C4-2B (cell line): ENCODE measurements at regions not wholly inside any gene's neighbourhood (a gene's known extent, or its start where the extent isn't known, plus 50 kb on each side); places are given as distances from the start of the nearest gene placed in this dataset.
A peak's percentile ranks its signal among the peaks of the same experiment; 100 is the strongest.

Experiments used
- ZFX ChIP-seq: fragments of 450-650 bp; IDR thresholded peaks from 2 replicates; pipeline ENCODE4 v1.6.1; 2017
- TF ChIP-seq, protein P1 (sequence below): fragments of 450-650 bp; conservative IDR thresholded peaks from 2 replicates; pipeline ENCODE4 v1.5.1; 2017; ENCODE audit warnings: mild to moderate bottlenecking

DNA sequence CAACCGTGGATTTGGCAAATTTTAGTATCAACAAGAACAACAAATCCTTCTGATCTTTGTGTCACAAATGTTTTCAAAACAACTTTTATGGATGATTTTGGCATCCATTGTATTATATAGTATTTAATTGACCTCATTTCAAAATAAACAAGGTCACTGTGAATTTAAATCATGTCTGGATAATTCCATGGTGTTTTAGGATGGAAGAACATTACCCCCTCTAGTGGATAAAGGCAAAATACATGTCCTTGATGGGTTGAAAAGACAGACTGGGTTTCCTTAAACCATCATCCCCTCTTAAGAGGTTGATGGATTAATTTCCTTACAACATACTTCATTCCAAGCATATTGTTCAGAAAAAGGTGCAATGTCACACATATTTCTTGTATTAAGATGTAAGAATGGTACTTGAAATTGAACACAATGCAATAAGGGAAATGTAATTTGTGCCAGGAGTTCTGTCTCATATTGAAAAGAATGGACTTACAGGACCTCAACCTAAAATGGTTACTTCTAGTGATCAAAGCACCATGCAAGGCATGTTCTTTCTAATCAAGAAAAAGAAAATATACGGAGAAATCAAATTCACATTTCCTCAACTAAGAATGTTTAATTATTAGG is 352.0 kb downstream of the BCAT1 start:
- TF ChIP-seq, protein P1, sequence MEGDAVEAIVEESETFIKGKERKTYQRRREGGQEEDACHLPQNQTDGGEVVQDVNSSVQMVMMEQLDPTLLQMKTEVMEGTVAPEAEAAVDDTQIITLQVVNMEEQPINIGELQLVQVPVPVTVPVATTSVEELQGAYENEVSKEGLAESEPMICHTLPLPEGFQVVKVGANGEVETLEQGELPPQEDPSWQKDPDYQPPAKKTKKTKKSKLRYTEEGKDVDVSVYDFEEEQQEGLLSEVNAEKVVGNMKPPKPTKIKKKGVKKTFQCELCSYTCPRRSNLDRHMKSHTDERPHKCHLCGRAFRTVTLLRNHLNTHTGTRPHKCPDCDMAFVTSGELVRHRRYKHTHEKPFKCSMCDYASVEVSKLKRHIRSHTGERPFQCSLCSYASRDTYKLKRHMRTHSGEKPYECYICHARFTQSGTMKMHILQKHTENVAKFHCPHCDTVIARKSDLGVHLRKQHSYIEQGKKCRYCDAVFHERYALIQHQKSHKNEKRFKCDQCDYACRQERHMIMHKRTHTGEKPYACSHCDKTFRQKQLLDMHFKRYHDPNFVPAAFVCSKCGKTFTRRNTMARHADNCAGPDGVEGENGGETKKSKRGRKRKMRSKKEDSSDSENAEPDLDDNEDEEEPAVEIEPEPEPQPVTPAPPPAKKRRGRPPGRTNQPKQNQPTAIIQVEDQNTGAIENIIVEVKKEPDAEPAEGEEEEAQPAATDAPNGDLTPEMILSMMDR: peak; percentile 78
- no peak for TF ChIP-seq ZFX
